DND-41 (cell line): ENCODE measurements at regions not wholly inside any gene's neighbourhood (a gene's known extent, or its start where the extent isn't known, plus 50 kb on each side); places are given as distances from the start of the nearest gene placed in this dataset.

ENCODE experiments used
- EZH2 ChIP-seq: IDR thresholded peaks from 3 replicates; pipeline ENCODE4 v1.6.1; 2012; ENCODE audit warnings: borderline replicate concordance, low read depth, mild to moderate bottlenecking, moderate library complexity, low read length, inconsistent platforms; ENCODE audit not compliant: severe bottlenecking
- TF ChIP-seq, protein P1 (sequence below): IDR thresholded peaks from 2 replicates; pipeline ENCODE4 v1.5.1; 2012; ENCODE audit warnings: borderline replicate concordance, low read length, moderate library complexity, mild to moderate bottlenecking; ENCODE audit not compliant: poor library complexity, severe bottlenecking; ENCODE audit errors: extremely low read depth

- TF ChIP-seq, protein P1, sequence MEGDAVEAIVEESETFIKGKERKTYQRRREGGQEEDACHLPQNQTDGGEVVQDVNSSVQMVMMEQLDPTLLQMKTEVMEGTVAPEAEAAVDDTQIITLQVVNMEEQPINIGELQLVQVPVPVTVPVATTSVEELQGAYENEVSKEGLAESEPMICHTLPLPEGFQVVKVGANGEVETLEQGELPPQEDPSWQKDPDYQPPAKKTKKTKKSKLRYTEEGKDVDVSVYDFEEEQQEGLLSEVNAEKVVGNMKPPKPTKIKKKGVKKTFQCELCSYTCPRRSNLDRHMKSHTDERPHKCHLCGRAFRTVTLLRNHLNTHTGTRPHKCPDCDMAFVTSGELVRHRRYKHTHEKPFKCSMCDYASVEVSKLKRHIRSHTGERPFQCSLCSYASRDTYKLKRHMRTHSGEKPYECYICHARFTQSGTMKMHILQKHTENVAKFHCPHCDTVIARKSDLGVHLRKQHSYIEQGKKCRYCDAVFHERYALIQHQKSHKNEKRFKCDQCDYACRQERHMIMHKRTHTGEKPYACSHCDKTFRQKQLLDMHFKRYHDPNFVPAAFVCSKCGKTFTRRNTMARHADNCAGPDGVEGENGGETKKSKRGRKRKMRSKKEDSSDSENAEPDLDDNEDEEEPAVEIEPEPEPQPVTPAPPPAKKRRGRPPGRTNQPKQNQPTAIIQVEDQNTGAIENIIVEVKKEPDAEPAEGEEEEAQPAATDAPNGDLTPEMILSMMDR, result no peak
- no peak for TF ChIP-seq EZH2
Observed at GRCh38 chr4:84419201-84419600, 79.9 kb downstream of the NKX6-1 start.
